SK-N-MC (cell line): ENCODE measurements at regions not wholly inside any gene's neighbourhood (a gene's known extent, or its start where the extent isn't known, plus 50 kb on each side); places are given as distances from the start of the nearest gene placed in this dataset.

ENCODE experiments used
- EZH2 ChIP-seq: fragments of 200-600 bp; sonication (generic); IDR thresholded peaks from one replicate; pipeline ENCODE4 v1.6.1; 2017; ENCODE audit warnings: antibody characterized with exemption
- POLR2AphosphoS5 ChIP-seq: IDR thresholded peaks from 2 replicates; pipeline ENCODE4 v1.6.1; 2012; ENCODE audit warnings: mild to moderate bottlenecking, low read depth, low read length, borderline replicate concordance

GRCh38 chr14:104435147-104436046, 144.2 kb upstream of the C14orf180 start:
- TF ChIP-seq EZH2 (no peak), POLR2AphosphoS5 (no peak)
